ENCODE measurements at regions not wholly inside any gene's neighbourhood (a gene's known extent, or its start where the extent isn't known, plus 50 kb on each side); places are given as distances from the start of the nearest gene placed in this dataset.
"Not testable (repeated sequence)": the region's sequence is repeated elsewhere in the genome, so short reads cannot be mapped to it uniquely, and the experiment has no call there.

- no peak for DNase-seq
These were observed 742.3 kb upstream of the SLC8A1 start for GRCh38 chr2:41194230-41194629.

DNA sequence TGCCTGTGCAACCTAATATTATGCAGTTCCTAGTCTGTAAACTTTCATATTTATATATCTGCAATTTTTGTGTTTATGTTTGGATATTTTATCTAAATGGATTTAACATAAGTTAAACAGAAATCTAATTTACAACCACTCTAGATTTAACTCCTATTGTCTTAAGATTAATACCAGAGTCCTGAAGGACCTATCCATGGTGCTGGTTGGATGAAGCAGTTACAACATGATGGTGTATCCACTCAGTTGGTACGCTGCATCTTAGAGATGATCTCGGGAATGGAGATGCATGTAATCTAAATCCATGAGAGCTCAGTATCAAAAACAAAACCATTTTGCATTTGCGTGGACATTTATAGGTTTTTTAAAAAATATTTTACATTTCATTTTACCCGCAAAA is 745.9 kb upstream of the SLC8A1 start:
- DNase-seq, result no peak

GRCh38 chr2:41199334-41199733 is 747.4 kb upstream of the SLC8A1 start:
- peak; percentile 23 for DNase-seq

- DNase-seq, result no peak
These were observed 752.4 kb upstream of the SLC8A1 start for GRCh38 chr2:41204315-41204714.

GRCh38 chr2:41206004-41206403 is 754.1 kb upstream of the SLC8A1 start:
- no peak for DNase-seq

DNA sequence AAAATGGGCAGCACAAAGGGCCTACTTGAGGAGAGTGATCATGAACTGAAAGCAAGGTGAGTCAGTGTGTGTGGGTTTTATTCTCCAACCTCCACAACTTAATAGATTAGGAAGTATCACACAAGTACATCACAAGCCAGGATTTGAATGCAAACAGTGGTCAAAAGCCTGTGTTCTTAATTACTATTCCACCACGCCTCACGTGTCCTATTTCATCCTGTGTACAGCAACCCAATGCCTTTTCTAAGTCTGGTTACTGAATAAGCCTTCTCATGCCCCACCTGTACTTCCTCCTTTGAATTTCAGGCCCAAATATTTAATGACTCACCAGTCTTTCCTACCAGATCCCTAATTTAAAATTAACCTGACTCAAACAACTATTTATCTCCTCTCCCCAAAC is 755.7 kb upstream of the SLC8A1 start:
- no peak for DNase-seq

- not testable (repeated sequence) for DNase-seq
These were observed 758.1 kb upstream of the SLC8A1 start for GRCh38 chr2:41210030-41210429.

DNA sequence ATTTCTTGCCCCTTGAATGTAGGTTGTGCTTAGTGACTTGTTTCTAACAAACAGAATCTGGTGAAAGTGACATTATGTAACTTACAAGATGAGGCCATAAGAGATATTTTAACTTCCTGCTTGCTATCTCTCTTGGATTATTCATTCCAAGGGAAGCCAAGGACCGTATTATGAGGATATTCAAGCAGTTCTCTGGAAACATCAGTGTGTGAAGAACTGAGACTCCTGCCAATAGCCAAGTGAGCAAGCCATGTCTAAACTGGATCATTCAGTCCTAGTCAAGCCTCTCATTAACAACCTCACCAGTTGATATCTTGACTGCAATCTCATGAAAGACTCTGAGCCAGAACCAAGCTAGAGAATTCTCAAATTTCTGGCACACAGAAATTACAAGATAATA is 765.1 kb upstream of the SLC8A1 start:
- no peak for DNase-seq

- no peak for DNase-seq
These were observed 770.7 kb upstream of the SLC8A1 start for GRCh38 chr2:41222593-41222992.

- DNase-seq, result no peak
These were observed 782.2 kb upstream of the SLC8A1 start for GRCh38 chr2:41234093-41234492.

DNA sequence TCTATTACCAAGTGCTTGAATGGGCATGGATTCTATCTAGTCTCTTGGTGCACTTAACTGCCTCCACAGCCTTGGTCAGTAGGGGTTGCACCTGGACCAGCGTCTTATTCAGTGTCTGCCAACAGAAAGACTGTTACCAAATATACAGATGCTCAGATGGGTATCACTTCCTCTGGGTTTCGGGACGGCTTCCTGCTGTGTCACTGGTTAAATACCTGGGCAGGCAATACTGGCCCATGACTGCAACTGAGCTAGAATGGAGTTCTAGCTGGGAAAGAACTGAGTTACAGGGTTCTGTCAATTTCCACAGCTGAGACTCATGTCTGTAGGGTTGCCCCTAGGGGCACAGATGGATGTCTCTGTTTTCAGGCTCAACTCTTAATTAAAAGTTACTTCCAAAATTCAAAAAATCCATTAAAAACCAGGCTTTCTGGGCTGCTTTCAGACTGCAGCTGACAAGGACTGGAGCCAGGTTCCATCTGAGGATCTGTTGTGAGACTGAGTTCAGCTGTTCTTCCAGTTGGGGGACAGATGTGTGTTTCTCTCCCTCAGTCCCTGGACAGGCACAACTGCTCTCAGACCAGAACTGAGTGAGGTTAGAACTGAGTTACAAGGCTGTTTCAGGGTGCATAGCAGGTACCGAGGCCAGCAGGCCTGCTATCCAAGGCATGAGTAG is 789.6 kb upstream of the SLC8A1 start:
- no peak for DNase-seq

DNA sequence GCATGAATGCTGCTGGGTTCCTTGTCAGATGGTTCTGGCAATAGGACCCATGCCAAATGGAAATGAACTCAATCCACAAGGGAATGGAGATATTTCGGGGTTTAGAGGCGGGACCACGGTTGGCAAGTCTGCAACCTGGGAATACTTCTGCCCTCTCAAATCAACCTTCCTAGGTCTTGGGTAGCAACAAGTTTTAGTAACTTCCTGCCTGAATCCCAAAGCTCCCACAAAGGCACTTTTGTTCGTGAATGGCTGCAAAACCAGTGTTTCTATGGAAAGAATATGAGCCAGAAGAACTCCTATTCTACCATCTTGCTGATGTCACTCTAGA is 790.1 kb upstream of the SLC8A1 start:
- DNase-seq, result no peak

DNA sequence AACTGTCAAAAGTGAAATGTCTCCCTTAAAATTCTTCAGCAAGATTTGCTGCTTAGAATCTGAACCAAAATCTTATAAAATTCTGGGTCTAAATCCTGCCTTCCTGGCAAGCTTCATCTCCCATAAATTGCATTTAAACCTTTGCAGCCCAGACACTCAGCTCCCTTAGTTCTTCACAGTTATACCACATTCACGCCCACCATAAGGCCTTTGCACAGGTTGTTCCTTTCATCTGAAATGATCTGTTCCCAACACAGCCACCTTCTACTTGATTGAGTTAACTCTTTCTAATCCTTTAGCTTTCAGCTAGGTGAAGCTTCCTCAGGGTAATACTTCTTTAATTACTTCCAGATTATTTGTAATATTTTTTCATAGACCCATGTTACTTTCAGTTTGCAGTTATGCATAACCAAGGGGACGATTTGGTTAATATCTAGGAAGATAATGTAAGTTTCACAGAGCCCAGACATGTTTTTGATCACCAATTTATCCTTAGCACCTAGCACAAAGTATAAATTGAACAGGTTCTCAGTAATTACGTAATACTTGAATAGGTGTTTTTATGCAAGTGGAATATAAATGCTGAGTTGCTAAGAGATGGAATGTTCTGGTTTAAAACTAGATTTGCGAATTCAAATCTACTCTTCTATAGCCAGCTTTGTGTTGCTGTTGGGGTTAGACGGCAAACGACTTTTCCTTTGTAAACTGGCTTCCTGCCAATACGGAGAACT is 779.7 kb upstream of the PKDCC start:
- DNase-seq, result no peak

DNA sequence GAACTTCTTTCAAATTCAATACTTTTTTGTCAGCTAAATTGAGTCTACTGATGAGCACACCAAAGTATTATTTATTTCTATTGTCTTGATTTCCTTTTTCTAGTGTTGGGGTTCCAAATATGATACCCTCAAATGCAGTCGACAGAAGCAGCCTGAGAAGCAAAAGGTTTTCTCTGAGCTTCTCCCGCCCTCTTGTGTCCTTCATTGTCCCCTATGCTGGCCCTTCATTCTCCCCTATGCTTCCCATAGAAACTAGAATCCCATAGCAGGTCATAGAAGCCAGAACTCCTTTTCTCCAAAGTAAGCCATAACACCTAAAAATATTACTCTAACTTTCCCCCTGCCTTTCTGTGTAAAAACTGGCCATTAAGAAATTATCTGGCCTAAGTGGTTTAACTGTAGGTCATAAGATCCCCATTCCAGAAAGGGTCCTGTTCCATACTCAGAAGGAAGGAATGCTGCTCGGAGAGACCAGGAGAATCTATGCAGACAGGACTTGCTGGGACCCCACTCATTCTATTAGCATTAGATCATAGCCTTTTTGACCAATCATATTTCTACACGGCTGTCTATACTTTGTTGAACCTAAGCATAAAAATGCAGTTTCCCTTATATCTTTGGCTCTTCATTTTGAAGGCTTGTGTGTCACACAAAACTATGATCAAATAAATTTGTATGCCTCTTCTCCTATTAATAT is 764.6 kb upstream of the PKDCC start:
- no peak for DNase-seq

DNA sequence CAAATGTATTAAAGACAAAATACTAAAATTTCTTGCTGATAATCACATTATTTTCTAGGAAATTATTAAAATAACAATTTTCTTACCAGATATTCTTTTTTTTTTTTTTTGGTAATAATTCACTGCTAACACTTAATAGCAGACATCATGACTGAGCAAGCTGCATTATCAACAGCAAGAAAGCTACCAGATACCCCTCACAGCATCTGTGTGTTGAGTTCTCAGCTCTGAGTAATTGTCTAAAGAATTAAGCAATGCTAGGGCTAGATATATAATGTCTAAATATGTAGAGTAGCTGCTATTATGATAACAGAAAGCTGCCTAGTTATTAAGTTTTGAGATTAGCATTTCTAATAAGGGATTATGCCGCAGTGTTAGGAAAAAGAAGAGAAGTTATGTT is 754.3 kb upstream of the PKDCC start:
- no peak for DNase-seq

DNA sequence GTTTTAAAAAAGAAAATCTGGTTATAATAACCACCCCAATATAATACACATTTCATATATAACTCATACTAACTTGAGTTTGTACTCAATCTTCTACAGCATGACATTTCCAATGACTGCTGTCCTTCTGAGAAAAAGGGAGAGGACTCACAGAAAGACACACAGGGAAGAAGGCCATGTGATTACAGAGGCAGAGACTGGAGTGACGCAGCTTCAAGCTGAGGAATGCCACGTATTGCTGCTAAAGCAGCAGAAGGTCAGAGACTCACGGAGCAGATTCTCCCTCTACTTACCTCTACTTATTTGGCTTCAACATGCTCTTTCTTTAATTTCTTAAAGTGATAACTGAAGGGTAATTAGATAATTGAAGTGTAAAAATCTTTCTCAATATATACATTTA is 753.5 kb upstream of the PKDCC start:
- DNase-seq, result no peak

DNA sequence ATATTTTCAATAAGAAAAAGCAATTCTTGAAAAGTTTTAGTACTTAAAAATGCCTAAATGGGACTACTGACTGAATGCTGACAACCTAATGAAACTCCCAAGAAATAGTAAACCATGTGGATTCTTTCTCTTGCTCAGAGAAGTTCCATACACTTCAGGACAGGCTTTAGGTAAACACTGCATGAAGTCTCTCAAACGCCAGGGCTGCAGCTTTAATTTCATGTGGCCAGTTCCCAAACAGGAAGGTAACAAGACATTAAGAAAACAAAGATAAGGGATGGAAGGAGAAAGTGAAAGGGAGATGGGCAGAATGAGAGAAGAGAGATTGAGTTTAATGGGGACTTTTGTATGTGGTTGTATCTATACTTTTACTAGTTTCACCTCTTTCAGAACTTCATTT is 734.7 kb upstream of the PKDCC start:
- DNase-seq, result no peak

DNA sequence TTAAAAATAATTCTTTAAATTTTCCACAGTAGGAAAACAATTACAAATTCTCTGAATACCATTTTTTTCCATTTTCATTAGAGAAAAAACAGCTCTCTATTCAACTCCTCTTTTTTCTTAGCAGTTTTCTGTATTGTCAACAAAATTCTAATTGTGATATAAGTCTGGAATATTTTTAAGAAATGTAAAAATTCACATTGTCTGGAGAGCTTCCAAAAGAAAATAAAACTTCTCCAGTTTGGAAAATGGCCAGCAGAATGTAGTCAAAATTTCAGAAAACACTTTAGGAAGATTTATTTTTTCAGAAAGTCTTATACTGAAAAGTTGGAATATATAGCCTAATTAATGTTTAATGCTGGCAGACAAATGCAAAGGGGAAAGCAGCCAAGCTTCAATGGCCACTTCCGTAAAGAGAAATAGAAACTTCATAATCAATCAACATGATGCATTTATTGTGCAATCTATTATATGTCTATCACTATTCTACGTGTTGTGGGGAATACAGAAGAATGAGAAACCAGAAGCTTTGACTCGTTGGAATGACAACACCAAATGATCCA is 733.2 kb upstream of the PKDCC start:
- DNase-seq, result no peak

- DNase-seq, result no peak
These were observed 728.4 kb upstream of the PKDCC start for GRCh38 chr2:41319437-41319836.

DNA sequence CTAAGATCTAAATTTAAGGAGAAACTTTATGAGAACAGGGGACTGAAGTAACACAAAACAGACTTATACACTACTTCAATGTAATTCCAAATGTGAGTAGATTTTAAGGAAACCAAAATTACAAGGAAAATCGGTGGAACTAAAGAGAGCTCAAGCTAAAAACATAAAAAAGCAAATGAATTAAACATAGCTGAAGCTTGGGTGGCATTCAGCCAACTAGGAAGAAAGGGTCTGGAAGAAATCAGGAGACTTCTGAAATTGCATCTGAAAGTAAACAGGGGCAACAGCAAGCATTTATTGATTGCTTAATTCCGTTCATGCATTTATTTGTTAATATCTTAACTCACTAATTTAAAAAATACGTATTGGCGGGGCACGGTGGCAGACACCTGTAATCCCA is 727.3 kb upstream of the PKDCC start:
- no peak for DNase-seq

DNA sequence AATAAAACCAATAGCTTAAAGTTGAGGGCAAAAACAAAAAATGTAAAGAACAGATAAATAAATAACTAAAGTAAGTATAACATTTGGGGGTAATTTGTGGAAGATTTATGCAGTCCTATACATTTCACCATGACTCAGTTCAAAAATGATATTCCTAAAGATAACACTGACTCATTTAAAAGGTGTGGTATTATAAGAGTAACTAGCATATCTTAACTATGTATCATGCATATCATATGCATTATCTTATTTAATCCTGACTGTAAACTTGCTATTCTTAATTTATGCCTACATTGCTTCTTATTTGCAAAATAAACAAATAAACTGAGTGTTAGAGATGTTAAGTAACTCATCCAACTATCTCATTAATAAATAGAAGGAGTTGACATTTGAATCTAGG is 726.5 kb upstream of the PKDCC start:
- DNase-seq, result no peak

DNA sequence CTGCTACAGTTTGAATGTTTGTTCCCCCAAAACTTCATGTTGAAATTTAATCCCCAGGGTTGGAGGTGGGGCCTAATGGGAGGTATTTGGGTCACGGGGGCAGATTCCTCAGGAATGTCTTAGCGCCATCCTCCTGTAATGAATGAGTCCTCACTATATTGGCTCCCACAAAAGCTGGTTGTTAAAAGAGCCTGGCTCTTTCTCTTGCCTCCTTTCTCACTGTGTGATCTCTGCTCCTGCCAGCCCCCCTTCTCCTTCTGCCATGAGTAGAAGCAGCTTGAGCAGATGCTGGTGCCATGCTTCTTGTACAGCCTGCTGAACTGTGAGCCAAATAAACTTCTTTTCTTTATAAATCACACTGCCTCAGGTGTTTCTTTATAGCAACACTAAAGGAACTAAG is 721.0 kb upstream of the PKDCC start:
- DNase-seq, result no peak

- no peak for DNase-seq
These were observed 718.8 kb upstream of the PKDCC start for GRCh38 chr2:41329040-41329439.

GRCh38 chr2:41334159-41334558 is 713.7 kb upstream of the PKDCC start:
- no peak for DNase-seq
